Hematopoietic multipotent progenitor cell (in vitro differentiated cells): ENCODE measurements at regions not wholly inside any gene's neighbourhood (a gene's known extent, or its start where the extent isn't known, plus 50 kb on each side); places are given as distances from the start of the nearest gene placed in this dataset.

Experiments
- DNase-seq, 3 donors: peaks; one replicate each; pipeline ENCODE4 v3.0.0-alpha.2; 2011 to 2015; ENCODE audit warnings: low read depth in 2 of 3, low spot score in 2 of 3

- no peak for DNase-seq
These were observed 265.6 kb upstream of the THBS1 start for GRCh38 chr15:39315206-39315850.

GRCh38 chr15:39317225-39317624, 263.7 kb upstream of the THBS1 start:
- DNase-seq = no peak

- no peak for DNase-seq
These were observed 262.6 kb upstream of the THBS1 start for GRCh38 chr15:39318231-39318630.

- no peak for DNase-seq
These were observed 260.5 kb upstream of the THBS1 start for GRCh38 chr15:39320355-39320754.

GRCh38 chr15:39320886-39321285, 260.0 kb upstream of the THBS1 start:
- DNase-seq = no peak

GRCh38 chr15:39321977-39322376, 258.9 kb upstream of the THBS1 start:
- DNase-seq = no peak

GRCh38 chr15:39323157-39323556, 257.7 kb upstream of the THBS1 start:
- no peak for DNase-seq

- no peak for DNase-seq
These were observed 257.2 kb upstream of the THBS1 start for GRCh38 chr15:39323706-39324105.

GRCh38 chr15:39326306-39326975, 254.4 kb upstream of the THBS1 start:
- DNase-seq = no peak

- peak in 1 of 3 donors; percentile 11 for DNase-seq
These were observed 253.7 kb upstream of the THBS1 start for GRCh38 chr15:39327005-39327730.

GRCh38 chr15:39330061-39330460, 250.8 kb upstream of the THBS1 start:
- DNase-seq = no peak

- no peak for DNase-seq
These were observed 249.3 kb upstream of the THBS1 start for GRCh38 chr15:39331584-39331983.

- no peak for DNase-seq
These were observed 248.0 kb upstream of the THBS1 start for GRCh38 chr15:39332846-39333245.

GRCh38 chr15:39333393-39333792, 247.5 kb upstream of the THBS1 start:
- DNase-seq = no peak

GRCh38 chr15:39333896-39334295, 247.0 kb upstream of the THBS1 start:
- no peak for DNase-seq

- peak in 1 of 3 donors; percentile 8 for DNase-seq
These were observed 244.0 kb upstream of the THBS1 start for GRCh38 chr15:39336926-39337325.

GRCh38 chr15:39338251-39338650, 242.6 kb upstream of the THBS1 start:
- DNase-seq = no peak

GRCh38 chr15:39340903-39341645, 239.8 kb upstream of the THBS1 start:
- no peak for DNase-seq

GRCh38 chr15:39344662-39345141, 236.2 kb upstream of the THBS1 start:
- DNase-seq = no peak

GRCh38 chr15:39345176-39345575, 235.7 kb upstream of the THBS1 start:
- DNase-seq = no peak

GRCh38 chr15:39347453-39347852, 233.4 kb upstream of the THBS1 start:
- DNase-seq = no peak
